HG03378 (cell line): ENCODE measurements at regions not wholly inside any gene's neighbourhood (a gene's known extent, or its start where the extent isn't known, plus 50 kb on each side); places are given as distances from the start of the nearest gene placed in this dataset.

Experiments
- ATAC-seq: cut with Tn5 transposase; IDR thresholded peaks from one replicate; pipeline ENCODE4 v1.9.1; 2021; ENCODE audit warnings: mild to moderate bottlenecking, moderate library complexity; ENCODE audit not compliant: unreplicated experiment

DNA sequence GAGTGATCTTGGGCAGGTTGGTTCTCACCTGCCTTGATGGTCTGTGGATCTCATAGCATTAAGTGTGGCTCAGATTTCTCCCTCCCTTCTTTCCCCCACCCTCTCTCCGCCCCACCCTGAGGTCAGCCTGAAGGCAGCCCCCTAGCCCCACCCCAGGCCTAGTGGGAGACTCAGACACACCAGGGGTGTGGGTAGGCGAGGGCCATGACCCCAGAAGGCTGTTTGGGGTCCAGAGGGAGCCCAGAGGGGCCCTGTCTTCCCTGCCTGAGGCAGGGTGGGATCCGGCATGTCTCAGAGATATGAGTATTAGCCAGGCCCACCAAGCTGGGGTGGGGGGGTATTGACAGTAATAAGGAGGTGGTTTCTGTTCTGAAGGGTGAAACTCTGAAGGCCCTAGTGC lies 160.5 kb downstream of the GLI2 start:
- no peak for ATAC-seq

DNA sequence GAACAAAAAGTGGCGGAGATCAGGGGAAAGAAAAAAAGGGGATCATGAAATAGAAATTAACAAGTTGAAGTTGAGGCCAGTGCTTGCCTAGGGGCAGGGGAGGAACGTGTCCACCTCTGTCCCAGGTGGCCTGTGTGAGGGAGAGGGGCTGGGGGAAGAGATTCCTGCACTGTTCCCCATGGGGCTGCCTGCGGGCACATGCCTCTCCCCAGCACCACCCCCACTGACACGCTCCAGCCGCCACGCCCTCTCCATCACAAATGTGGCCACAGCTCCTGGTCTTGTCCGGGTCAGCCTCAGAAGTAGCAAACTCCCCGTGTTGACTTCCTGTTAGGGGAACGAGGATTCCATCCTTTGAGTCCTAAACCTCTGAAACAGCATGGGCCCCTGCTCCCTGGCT lies 161.2 kb downstream of the GLI2 start:
- ATAC-seq = no peak

DNA sequence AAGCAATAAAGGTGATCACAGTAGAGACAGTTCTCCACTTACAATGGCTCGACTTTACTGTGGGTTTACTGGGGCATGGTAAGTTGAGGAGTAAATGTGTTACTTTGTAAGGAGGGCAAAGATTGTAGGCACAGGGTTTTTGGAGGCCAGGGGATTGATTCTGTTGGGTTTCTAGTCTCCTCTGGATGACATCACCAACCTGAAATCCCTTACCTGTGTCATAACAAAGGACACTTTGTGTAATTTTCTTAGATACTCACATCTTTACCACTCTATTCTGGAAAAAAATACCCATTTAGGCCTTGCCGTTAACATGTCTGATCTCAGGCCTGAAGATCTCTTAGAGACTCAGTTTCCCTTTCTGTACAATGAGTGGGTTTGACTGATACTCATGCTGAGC lies 161.7 kb downstream of the GLI2 start:
- ATAC-seq = no peak

DNA sequence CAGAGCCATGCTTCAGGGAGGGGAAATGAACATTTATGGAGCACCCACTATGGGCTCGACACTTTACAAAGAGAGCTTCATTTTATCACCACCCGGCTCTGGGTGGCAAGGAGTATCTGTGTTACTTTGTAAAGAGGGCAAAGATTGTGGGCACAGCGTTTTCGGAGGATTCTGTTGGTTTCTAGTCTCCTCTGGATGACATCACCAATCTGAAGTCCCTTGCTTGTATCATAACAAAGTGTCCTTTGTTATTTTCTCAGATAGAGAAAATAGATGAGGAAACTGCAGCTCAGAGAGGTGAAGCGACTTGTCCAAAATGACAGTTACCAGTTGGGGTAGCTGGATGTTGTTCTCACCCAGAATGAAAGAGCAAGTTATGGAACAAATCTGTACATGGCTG lies 162.8 kb downstream of the GLI2 start:
- ATAC-seq = no peak

DNA sequence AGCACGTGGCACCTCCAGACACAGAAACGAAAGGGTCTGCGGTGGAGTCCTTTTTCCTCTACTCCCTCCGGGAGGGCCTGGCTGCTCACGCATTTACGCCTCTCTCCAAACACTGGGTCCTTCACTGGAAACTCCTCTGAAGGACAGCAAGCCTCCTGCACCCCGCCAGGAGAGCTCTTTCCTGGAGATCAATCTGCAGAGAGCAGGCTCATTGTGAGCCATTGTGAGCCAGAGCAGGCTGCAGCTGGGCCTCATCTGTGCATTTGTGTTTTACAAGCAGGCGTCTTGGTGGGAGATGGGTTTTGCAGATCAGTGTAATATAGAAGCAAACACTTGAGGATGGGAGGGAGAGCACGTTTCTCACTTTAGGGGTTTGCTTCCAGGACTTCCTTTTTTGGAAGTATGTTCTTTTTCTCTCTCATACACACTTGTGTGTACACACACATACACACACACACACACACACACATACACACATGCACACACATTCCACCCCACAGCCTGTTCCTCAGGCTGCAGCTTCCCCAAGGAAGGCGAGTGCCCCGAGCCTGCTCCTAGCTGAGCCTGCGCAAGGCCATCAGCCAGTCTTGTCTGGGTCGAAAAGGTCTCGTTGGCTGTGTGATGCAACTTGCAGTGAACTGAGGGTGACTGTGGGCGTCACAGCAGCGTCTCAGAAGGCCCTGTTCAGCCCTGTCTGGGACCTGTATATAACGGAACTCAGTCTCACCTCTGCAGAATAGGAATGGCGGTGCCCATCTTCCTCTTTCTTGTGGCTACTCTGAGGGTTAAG lies 163.5 kb downstream of the GLI2 start:
- no peak for ATAC-seq

DNA sequence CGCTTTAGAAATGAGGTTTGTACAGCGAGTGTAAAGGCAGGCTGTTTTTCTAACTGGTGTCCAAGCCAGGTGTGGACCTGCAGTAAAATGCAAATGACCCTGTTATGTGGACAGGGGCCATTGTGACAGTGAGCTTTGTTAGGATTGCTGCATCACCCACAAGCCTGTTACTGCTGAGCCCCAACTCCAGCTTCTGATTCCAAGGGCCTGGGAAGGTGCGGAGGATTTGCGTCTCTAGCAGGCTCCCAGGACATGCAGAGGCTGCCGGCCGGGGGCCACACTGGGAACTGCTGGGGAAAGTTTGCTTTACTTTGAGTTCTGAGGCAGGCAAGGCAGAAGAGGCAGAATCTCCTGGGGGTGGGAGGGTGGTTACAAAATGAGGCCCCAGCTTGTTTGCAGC lies 164.1 kb downstream of the GLI2 start:
- ATAC-seq = no peak

DNA sequence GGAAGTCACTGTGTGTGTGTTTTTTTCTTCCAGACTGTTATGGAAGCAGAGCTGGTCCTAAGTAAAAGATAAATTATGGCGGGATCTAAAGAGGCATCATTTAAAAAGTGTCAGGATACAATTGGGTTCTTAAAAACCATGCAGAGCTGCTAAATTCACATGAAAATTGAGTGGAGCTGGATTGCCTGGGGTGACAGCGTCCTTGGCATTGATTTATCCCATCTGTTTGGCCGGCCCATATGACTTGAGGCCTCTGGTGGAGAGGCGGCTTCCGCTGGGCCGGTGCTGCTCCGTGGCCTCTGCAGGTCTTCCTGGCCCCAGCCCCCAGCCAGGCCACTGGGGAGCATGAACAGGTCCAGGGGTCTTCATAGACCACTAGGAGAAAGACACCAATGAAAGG lies 165.5 kb downstream of the GLI2 start:
- ATAC-seq = no peak

DNA sequence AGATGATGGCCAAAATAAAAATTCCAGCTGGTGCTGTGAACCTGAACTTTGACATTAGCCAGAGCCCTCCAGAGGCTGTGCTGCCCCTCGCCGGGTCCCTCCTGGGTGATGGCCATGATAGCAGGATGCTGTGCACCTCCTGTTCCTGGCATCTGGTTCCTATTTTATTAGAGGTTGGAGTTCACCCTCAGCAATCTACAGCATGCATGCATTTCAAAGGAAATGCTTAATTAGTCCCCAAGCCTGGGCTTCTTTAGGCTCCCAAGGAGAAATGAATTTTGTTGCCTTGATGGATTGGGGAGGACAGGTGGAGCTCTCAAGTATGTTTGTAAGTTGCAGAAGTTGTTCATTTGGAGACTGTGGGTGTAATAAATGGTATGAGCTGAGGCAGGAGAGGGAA lies 166.9 kb downstream of the GLI2 start:
- ATAC-seq = no peak

DNA sequence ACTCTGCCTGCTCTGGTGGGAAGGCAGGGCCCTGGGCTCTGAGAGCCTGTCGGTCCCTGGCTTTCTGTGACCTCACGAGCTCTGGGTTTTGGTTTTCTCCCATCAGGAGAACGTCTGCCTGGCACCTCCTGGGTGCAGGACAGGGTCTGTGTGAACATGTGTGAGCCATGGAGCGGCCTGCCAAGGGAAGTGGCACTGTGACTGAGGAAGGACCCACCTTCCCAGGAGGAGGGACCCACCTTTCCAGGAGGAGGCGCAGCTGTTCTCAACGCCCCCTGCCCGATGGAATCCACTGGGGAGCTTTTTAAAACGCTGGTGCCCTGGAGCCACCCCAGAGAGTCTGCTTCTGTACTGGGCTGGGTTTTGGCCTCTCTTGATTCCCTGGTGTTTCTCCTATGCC lies 168.7 kb downstream of the GLI2 start:
- ATAC-seq = no peak

DNA sequence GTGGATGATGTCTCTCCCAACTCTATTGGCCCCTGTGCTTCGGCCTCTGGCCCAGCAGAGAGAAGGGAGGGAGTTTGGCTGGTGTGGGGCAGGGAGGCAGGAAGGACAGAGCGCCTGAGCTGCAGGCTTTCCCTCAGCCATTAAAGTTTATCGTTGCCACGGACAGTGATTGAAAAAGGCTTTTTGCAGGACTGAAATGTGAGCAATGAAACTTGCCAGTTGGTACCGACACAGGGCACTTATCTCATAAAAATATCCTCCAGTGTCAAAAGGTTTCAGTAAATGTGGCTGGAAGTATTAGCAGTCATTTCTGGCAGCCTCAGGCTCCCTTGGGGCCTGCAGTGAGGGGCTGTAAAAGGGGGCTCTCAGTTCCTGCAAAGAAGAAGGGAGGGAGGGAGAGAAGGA lies 169.2 kb downstream of the GLI2 start:
- no peak for ATAC-seq

DNA sequence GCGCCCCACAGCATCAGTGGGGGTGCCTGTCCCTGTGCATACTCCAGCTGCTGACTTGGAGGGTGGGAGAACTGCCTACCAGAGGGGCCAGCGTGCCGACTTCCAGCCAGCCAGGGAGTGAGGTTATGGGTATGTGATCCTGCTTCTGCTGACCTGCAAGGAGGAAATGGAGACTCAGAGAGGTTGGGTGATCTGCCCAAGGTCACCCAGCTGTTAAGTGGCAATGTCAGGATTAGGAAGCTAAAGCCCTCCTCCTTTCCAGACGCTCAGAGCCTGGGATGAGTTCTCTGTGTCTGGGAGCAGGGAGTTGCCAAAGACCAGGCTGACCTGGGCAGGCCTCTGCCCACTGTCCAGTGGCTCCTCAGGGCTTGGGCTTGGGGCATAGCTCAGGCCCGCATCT lies 169.6 kb downstream of the GLI2 start:
- no peak for ATAC-seq

DNA sequence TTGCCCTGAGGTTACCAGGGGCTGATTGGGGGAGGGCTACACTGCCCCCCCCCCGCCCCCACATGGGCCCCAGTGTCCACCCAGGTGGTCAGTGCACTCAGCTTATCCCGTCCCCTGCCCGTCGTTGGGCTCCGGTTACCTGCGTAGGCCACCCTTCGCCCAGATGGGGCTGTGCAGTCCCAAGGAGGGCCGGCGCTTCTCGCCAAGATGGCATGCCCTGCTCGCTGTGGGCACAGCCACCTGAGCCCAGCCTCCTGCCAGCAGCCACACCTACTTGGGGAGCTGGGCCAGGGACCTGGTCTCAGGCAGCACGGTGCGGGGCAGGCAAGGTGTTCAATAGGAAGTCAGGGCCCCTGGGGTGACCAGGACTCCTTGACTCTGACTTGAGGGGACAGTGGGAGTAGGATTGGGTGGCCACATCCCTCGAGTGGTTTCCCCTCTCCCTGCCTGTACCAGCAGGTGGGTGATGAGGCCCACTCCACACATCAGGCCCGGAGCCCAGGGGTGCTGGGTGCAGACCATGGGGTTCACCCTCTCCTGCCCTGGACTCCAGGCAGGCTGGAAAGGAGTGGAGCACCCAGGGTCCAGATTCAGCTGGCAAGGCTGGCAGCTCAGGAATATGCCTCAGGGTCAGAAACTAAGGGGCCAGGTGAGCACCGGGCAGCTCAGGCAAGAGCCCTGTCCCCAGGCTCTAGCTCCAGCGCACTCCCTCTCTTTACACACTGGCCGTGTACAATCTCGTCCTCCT lies 170.3 kb downstream of the GLI2 start:
- ATAC-seq = no peak

DNA sequence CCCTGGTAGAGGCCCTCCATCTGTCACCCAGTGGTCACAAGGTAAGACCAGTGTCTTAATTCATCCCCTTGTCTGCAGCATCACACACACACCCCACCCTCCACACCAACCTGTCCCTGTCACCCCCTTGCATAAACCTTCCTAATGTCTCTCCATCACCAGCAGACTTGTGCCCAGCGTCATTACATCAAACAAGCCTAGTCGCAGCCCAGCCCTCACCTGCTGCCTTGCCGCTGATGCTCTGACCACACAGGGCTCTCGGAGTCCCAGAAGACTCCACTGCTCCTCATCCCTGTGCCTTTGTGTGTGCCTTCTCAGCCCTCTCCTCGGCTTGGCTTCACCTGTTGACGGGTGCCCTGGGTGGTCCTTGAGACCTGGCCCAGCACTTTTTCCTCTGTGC lies 171.2 kb downstream of the GLI2 start:
- ATAC-seq = no peak

DNA sequence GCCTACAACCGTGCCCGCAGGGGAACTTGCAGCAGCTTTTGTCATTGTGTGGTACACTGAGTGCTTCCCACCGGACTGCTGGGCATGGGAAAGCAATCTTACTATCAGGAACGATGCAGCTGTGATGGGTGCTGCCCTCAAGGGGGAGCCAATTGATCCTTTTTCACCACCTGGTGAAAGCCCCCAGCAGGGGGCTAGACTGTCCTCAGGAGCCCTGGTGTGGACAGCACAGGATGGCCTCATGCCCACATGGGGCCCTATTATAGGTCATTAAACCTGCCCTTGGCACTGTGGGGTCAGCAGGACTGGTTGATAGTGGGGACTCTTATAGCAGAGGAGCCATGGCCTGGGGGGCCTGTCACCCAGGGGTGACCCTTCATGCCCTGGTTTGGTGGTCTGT lies 172.2 kb downstream of the GLI2 start:
- no peak for ATAC-seq

DNA sequence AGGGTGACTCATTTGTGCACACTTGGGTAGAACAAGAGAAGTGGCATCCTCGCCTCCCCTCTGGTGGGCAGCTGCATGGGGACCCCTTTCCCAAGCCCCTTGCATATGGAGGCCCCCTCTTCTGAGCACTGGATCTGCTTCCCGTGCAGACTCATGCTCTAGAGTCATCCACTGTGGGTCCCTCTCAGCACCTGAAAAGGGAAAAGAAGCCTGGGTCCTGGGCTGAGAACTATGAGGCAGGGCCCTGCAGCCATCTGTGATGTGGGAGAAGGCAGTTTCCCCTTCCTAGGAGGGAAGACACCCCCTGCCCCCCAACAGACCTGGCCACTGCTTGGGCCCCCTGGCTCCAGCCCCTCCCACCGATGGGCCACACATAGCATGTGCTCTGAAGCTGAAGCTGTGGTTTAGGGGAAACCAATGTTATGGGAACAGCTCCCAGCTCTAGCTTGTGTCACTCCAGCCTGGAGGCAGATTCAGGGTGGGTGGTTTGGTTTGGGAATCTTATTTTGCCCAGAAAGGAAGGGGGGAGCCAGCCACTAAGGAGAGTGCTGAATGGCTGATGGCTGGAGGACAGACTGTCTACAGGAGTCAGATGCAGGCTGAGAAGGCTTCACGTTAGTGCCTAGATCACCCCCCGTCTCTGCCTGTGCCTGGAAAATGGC lies 172.8 kb downstream of the GLI2 start:
- ATAC-seq = no peak

DNA sequence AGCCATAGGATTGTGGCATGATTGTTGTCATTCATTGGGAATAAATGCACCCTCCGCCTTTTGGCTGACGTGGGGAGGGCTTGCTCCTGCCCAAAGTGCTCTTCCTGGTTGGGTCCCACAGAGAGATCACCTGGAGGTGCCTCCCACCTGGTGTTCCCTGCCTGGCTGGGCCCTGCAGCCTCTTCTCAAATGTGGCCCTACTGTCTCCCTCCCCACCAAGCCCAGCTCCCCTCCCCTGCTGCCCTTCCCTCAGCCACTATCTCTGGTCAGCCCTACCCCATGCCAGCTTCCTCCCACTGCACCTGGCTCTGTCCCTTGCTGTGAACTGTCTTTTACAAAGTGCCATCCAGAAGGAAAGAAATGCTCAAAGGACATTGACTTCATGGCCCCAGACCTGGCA lies 173.4 kb downstream of the GLI2 start:
- ATAC-seq = no peak

DNA sequence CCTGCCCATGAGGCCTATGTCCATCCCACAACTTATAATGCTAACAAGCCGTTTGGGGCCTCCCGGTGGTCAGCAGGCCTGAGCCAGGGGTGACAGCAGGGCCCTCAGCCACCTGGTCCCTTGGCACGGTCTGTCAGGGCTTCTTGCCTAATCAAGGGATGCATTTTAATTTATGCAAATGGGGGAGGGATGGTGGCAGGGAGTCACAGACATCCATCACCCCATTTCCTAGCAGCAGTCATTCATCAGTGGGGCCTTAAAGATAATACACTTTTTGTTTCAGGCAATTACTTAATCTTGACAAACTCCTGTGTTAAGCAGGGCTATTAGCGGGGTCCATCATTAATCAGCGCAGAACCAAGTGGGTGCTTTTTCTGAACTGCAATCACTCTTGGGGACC lies 174.5 kb downstream of the GLI2 start:
- no peak for ATAC-seq

DNA sequence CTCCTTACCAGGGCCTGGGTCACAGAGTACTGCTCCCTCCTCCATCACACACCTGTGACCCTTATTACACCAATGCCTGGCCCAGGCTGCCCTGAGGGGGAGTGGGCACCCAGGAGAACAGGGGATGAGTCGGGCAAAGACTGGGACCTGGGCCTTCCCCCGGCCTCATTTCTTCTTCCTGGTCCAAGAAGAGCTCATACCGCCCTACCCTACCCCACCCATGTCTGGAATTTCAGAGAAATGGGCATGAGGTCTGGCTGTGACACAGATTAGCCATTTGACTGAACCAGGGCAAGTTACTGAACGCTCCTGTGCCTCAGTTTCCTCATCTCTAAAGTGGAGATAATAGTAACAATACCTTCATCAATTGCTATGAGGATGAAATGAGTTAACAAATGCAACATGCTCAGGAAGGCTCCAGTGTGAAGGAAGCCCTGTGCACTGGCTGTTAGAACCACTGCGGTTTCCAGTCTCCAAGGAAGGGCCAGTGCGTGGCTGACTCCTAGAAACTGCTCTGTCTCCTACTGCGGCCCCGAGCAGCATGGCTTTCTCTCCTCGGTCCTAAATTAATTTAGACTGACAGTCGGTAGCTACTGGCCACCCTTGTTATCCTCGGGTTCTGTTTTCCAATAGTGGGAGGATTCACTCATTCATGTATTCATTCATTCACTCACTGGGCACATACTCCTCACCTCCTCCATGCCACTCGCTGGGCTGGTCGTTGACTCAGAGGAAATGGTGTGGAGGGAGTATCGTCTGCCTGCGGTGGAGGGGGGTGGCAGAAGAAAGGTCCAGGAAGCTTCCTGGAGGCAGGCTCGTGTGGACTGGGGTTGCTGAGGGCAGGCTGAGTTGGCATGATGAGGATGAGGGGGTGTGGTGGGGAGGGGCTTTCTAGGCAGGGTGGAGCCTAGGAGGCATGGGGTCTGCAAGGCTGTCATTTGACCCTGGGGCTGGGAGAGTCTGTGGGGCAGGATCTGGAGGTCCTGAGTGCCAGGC lies 175.6 kb downstream of the GLI2 start:
- ATAC-seq = no peak

DNA sequence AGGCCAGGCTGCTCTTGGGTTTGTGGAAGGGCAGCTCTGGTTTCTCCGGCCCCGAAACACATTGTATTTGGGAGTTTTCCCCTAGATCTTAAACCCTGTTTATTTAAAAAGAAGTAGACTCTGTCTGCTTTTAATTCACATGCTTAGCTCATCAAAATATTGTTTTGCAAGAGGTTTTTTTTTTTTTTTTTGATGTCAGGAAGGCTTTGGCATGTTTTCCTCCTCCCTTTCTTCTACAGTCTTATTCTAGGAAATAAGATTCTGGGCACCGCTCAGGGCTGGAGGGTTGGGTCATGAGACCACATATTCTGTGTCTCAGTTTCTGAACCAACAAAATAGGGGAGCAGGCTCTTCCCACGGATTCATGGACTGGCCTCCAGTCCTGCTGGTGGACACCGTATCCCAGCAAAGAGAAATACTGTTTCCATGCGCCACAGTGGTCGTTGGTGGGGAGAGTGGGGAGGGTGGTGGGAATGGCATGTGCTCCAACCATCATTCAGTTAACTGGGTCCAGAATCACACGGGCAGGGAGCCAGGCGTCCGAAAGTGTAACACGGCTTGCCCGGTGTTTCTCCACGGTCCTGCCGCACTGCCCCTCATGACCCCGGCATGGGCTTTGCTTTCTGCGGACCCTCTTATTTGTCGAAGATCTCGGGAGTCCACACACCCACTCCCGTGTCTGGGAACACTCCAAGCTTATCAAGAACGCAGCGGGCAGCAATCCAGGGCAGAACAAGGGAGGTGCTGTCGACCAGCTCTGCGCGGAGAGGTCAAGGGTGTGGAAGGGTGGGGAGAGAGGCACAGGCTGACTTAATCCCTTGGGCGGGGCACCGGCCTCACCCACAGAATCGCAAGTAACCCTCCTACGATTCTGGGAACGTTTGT lies 176.7 kb downstream of the GLI2 start:
- no peak for ATAC-seq
